Activated CD8-positive, alpha-beta T cell treated with anti-CD3 and anti-CD28 coated beads, Interleukin-2, amount 10 ng/mL, durations not matched to agents 7 days and 5 days (primary cell): ENCODE measurements at regions not wholly inside any gene's neighbourhood (a gene's known extent, or its start where the extent isn't known, plus 50 kb on each side); places are given as distances from the start of the nearest gene placed in this dataset.
"Not testable (repeated sequence)": the region's sequence is repeated elsewhere in the genome, so short reads cannot be mapped to it uniquely, and the experiment has no call there.

Experiments used
- ATAC-seq: fragments of 150-1000 bp; cut with Tn5 transposase; one replicate; pipeline ENCODE4 v1.10.0; 2021; ENCODE audit warnings: moderate library complexity
- CTCF ChIA-PET: fragments of 350-600 bp; sonication (Branson Sonifier 250); formaldehyde crosslinking; loops from one replicate; lab custom pipeline; 2021; ENCODE audit warnings: antibody characterized with exemption; lab: Charles Lee
- POLR2A ChIA-PET: fragments of 350-600 bp; sonication (Branson Sonifier 250); formaldehyde crosslinking; loops from one replicate; lab custom pipeline; 2021; ENCODE audit warnings: antibody characterized with exemption; lab: Charles Lee
- DNase-seq: peaks from one replicate; pipeline ENCODE4 v3.0.0-alpha.2; 2020
- H3K27ac Mint-ChIP-seq: one replicate; pipeline ENCODE4 v1.8.0; 2021; ENCODE audit warnings: mild to moderate bottlenecking, mixed read lengths
- H3K27me3 Mint-ChIP-seq: one replicate; pipeline ENCODE4 v1.8.0; 2021; ENCODE audit warnings: low read depth, mixed read lengths
- H3K36me3 Mint-ChIP-seq: one replicate; pipeline ENCODE4 v1.8.0; 2021; ENCODE audit warnings: low read depth, mixed read lengths
- H3K4me1 Mint-ChIP-seq: one replicate; pipeline ENCODE4 v1.8.0; 2021; ENCODE audit warnings: low read depth, mixed read lengths
- H3K4me3 Mint-ChIP-seq: one replicate; pipeline ENCODE4 v1.8.0; 2021; ENCODE audit warnings: mild to moderate bottlenecking, mixed read lengths
- H3K9me3 Mint-ChIP-seq: one replicate; pipeline ENCODE4 v1.8.0; 2022; ENCODE audit warnings: mixed read lengths; ENCODE audit not compliant: insufficient read depth

DNA sequence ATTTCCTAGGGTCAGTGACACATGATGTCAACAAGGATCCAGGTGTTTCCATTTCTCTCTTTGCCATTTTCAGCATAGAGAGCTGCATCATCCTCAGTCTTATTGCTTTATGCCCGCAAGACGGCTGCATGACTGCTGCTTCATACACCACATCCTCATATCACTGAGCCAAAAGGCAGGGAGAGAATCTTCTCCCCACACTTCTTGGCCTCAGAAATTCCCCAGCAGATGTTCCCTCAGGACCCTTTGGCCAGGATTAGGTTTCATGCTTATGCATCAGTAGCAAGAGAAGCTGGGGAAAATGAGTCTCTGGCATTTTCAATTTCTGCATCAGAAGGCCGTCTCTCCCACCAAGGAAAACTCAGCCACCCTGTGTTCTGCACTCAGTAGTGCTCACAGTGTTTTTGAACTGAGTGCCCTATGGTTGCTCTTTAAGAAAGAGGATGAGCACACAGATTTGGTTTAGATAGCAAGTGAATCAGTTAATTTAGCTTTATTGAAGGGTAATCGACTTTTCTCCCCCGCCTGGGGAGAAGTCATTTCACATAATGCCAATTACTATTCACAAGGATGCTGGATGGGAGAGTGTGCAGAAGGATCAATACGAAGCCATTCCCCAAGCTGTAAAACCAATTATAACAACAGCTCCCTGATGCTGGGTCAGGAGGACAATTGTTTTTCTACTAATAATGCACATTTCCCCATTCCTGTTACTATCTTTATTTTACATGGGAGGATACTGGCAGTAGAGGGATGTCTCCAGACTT lies 360.2 kb downstream of the HHIPL2 start:
- POLR2A ChIA-PET: no interaction called here
- CTCF ChIA-PET: no interaction called here
- Mint-ChIP-seq H3K4me1 (no peaks in the 10 kb centered on the region), H3K9me3 (peaks cover 6% of the 10 kb centered on the region), H3K4me3 (no peak overlapping the region), H3K36me3 (no peaks in the 10 kb centered on the region), H3K27ac (no peak overlapping the region), H3K27me3 (no peaks in the 10 kb centered on the region)
- DNase-seq (no peak), ATAC-seq (no peak)

DNA sequence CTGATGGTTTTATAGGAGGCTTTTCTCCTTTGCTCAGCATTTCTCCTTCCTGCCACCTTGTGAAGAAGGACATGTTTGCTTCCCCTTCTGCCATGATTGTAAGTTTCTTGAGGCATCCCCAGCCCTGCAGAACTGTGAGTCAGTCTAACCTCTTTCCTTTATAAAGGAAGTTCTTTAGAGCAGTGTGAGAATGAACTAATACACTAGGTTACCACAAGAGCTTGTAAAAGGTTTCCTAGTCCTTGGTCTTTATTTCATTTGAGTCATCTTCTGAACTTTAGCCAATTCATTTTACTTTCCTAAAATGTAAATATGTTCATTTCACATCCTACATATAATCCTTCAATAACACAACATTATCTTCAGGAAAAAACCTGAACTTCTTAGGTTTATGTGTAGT lies 365.3 kb downstream of the HHIPL2 start:
- H3K4me3 Mint-ChIP-seq: no peak overlapping the region
- H3K4me1 Mint-ChIP-seq: no peaks in the 10 kb centered on the region
- CTCF ChIA-PET: no interaction called here
- POLR2A ChIA-PET: no interaction called here
- H3K27me3 Mint-ChIP-seq: no peaks in the 10 kb centered on the region
- DNase-seq: no peak
- ATAC-seq: no peak
- peaks cover 10% of the 10 kb centered on the region for H3K9me3 Mint-ChIP-seq
- no peak overlapping the region for H3K27ac Mint-ChIP-seq
- H3K36me3 Mint-ChIP-seq: no peaks in the 10 kb centered on the region

DNA sequence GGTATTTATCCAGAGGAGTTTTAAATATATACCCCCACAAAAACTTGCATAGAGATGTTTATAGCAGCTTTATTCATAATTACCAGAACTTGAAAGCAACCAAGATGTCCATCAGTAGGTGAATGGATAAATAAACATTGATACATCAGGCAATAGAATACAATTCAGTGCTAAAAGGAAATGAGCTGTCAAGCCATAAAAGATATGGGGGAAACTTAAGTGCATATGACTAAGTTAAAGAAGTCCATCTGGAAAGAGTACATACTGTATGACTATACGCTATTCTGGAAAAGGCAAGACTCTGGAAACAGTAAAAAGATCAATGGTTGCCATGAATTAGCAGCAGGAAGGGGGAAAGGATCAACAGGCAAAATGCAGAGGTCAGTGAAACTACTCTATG lies 366.7 kb downstream of the HHIPL2 start:
- H3K27ac Mint-ChIP-seq: no peak overlapping the region
- peaks cover 10% of the 10 kb centered on the region for H3K9me3 Mint-ChIP-seq
- POLR2A ChIA-PET: no interaction called here
- no peaks in the 10 kb centered on the region for H3K27me3 Mint-ChIP-seq
- DNase-seq (no peak), ATAC-seq (no peak)
- H3K4me1 Mint-ChIP-seq: no peaks in the 10 kb centered on the region
- H3K4me3 Mint-ChIP-seq: no peak overlapping the region
- CTCF ChIA-PET: no interaction called here
- no peaks in the 10 kb centered on the region for H3K36me3 Mint-ChIP-seq

DNA sequence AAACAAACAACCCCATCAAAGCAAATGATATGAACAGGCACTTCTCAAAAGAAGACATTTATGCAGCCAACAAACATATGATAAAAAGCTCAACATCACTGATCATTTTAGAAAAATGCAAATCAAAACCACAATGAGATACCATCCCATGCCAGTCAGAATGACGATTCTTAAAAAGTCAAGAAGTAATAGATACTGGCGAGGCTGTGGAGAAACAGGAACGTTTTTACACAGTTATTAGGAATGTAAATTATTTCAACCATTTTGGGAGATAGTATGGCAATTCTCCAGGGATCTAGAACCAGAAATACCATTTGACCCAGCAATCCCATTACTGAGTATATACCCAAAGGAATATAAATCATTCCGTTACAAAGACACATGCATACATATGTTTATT lies 370.4 kb downstream of the HHIPL2 start:
- H3K36me3 Mint-ChIP-seq, H3K4me1 Mint-ChIP-seq, ATAC-seq, DNase-seq, H3K27me3 Mint-ChIP-seq, H3K27ac Mint-ChIP-seq, CTCF ChIA-PET, POLR2A ChIA-PET, H3K4me3 Mint-ChIP-seq: not testable (repeated sequence)
- H3K9me3 Mint-ChIP-seq: peaks cover 12% of the 10 kb centered on the region

DNA sequence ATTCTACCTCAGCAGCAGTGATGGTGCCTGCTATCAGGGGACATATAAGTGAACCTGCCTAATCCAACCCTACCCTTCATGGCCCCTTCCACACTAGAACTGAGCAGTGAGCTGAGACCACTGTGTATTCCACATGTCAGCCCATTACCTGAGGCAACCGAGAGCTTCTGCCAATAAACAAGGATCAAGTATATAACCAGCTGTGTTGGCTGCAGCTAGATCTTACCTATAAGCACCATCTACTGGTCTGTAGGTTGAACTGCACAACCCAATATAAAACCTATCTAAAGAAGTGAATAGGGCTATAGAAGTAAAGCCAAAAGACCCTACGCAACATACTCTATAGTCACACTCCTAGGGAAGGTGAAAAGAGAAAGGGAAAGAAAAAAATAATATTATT lies 376.9 kb downstream of the HHIPL2 start:
- Mint-ChIP-seq H3K4me3 (no peak overlapping the region), H3K9me3 (peaks cover 10% of the 10 kb centered on the region), H3K27ac (no peak overlapping the region), H3K4me1 (no peaks in the 10 kb centered on the region), H3K27me3 (no peaks in the 10 kb centered on the region), H3K36me3 (no peaks in the 10 kb centered on the region)
- ATAC-seq (peak; percentile 49), DNase-seq (no peak)
- POLR2A ChIA-PET: no interaction called here
- CTCF ChIA-PET: interaction anchor here (0.5 to 2.0 kb wide), 4 partner anchors 76 to 693 kb away, joined by 3 to 12 read pairs (median 3); no protein-coding TSS in a partner anchor

DNA sequence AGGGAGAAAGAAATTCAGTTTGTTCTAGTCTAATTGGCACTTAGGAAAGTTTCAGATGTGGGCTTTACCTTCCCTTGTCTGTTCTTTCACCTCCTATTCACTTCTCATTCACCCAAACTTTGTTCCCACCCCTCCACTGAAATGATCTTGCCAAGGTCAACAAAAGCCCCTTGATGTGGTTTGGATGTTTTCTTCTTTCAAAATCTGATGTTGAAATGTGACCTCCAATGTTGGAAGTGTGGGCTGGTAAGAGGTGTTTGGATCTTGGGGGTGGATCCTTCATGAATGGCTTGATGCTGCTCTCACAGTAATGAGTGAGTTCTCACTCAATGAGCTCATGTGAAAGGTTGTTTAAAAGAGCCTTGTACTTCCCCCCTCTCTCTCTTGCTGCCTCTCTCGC lies 379.3 kb downstream of the HHIPL2 start:
- ChIA-PET CTCF (no interaction called here), POLR2A (no interaction called here)
- no peaks in the 10 kb centered on the region for H3K36me3 Mint-ChIP-seq
- no peak overlapping the region for H3K4me3 Mint-ChIP-seq
- H3K4me1 Mint-ChIP-seq: no peaks in the 10 kb centered on the region
- DNase-seq (no peak), ATAC-seq (no peak)
- no peaks in the 10 kb centered on the region for H3K27me3 Mint-ChIP-seq
- H3K9me3 Mint-ChIP-seq: peaks cover 5% of the 10 kb centered on the region
- H3K27ac Mint-ChIP-seq: no peak overlapping the region

DNA sequence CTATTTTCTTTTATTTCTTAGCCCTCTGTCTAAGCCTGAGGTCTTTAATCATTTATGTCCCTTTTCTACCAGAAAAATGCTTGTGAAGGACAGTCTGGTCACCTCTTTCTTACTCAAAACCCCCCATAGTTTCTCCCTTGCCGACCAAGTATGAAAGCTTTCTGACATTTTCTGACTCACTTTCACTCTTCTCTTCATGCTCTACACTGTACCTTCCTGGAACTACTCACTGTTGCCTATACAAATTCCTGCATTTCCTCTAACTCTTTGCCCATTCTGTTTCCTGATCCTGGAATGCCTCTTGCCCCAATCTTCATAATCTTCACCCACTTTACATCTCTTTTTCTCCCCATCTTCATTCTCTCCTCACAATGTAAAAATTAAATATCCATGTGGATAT lies 380.0 kb downstream of the HHIPL2 start:
- ChIA-PET CTCF (no interaction called here), POLR2A (no interaction called here)
- ATAC-seq (no peak), DNase-seq (no peak)
- no peak overlapping the region for H3K4me3 Mint-ChIP-seq
- H3K27me3 Mint-ChIP-seq: no peaks in the 10 kb centered on the region
- H3K36me3 Mint-ChIP-seq: no peaks in the 10 kb centered on the region
- peaks cover 3% of the 10 kb centered on the region for H3K9me3 Mint-ChIP-seq
- no peak overlapping the region for H3K27ac Mint-ChIP-seq
- no peaks in the 10 kb centered on the region for H3K4me1 Mint-ChIP-seq

DNA sequence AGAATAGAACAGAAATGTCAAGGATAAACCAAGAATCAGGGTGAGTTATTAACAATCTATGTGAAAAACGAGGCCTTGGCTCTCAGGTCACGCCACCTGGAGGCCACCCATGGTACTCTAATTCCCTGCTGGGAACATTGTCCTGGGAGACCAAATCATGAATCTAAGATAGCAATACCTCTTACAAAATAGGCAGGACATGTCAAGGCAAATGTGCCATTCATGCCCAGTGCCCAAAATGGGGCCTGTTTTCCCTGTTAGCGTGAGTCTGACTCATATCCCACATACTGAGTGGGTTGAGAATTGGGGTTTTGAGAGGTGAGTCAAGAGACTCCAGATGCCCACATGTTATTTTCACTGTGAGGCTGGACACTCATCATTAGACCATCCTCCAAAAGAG lies 380.8 kb downstream of the HHIPL2 start:
- ATAC-seq: no peak

DNA sequence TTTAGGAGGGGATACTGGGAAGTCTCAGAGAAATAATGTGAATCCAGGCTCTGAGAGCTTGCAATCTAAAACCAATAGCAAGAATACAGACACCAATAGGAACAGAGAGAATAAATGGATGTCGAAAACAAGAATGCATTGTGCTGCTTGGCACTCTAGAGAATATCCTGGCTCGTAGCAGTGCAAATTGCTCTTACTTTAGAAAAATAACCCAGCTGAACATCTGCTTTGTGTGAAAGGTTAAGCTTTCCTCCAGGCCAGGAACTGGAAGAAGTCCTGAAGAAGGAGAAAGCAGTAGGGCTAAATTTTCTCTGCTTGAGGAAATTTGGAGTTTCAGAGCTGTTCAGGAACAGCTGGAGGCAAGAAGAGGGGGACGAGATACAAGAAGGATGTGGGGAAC lies 382.3 kb downstream of the HHIPL2 start:
- no peaks in the 10 kb centered on the region for H3K27me3 Mint-ChIP-seq
- H3K36me3 Mint-ChIP-seq: no peaks in the 10 kb centered on the region

More for the DNA sequence above, 380.8 kb downstream of the HHIPL2 start:
- H3K36me3 Mint-ChIP-seq: no peaks in the 10 kb centered on the region
- H3K27me3 Mint-ChIP-seq: no peaks in the 10 kb centered on the region
- no peaks in the 10 kb centered on the region for H3K9me3 Mint-ChIP-seq
- no peaks in the 10 kb centered on the region for H3K4me1 Mint-ChIP-seq
- H3K27ac Mint-ChIP-seq: no peak overlapping the region
- DNase-seq: no peak
- ChIA-PET CTCF (no interaction called here), POLR2A (no interaction called here)
- no peak overlapping the region for H3K4me3 Mint-ChIP-seq

DNA sequence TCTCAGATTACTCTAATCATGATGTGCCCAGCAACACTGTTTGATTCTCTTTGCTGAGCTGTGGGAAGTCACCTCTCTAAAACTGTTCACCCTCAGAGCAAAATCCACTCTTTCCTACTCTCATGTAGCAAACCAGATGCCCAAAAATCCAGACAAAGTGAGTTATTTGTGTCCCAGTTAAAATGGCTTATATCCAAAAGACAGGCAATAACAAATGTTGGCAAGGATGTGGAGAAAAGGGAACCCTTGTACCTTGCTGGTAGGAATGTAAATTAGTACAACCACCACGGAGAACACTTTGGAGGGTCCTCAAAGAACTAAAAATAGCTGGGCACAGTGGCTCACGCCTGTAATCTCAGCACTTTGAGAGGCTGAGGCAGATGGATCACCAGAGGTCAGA lies 384.0 kb downstream of the HHIPL2 start:
- Mint-ChIP-seq H3K4me1 (no peaks in the 10 kb centered on the region), H3K27me3 (no peaks in the 10 kb centered on the region), H3K36me3 (no peaks in the 10 kb centered on the region), H3K27ac (no peak overlapping the region), H3K9me3 (no peaks in the 10 kb centered on the region), H3K4me3 (no peak overlapping the region)
- DNase-seq: no peak
- ATAC-seq: no peak
- ChIA-PET POLR2A (no interaction called here), CTCF (no interaction called here)

More for the DNA sequence above, 382.3 kb downstream of the HHIPL2 start:
- Mint-ChIP-seq H3K9me3 (no peaks in the 10 kb centered on the region), H3K4me3 (no peak overlapping the region), H3K4me1 (no peaks in the 10 kb centered on the region), H3K27ac (no peak overlapping the region)
- no peak for ATAC-seq
- ChIA-PET CTCF (no interaction called here), POLR2A (no interaction called here)
- DNase-seq: no peak

DNA sequence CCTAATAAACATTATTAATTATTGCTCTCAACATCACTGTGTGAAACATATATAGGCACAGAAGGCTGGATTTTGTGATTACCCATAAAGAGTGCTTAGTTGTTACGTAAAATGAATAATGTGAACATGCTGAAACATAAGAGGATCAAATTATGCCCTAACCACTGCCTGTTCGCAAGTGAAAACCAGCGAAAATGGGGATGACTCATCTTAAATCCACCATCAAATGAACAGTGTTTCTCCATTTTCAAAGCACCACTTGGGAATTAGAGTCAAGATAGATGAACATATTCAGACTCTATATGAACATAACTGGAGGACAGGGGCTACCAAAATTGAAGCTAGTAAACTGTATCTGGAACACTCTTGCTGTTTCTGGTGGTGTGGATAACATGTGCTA lies 386.2 kb downstream of the HHIPL2 start:
- Mint-ChIP-seq H3K9me3 (peaks cover 2% of the 10 kb centered on the region), H3K27me3 (no peaks in the 10 kb centered on the region), H3K4me3 (no peak overlapping the region), H3K36me3 (no peaks in the 10 kb centered on the region), H3K4me1 (no peaks in the 10 kb centered on the region), H3K27ac (no peak overlapping the region)
- POLR2A ChIA-PET: no interaction called here
- no peak for DNase-seq
- CTCF ChIA-PET: no interaction called here
- ATAC-seq: no peak

DNA sequence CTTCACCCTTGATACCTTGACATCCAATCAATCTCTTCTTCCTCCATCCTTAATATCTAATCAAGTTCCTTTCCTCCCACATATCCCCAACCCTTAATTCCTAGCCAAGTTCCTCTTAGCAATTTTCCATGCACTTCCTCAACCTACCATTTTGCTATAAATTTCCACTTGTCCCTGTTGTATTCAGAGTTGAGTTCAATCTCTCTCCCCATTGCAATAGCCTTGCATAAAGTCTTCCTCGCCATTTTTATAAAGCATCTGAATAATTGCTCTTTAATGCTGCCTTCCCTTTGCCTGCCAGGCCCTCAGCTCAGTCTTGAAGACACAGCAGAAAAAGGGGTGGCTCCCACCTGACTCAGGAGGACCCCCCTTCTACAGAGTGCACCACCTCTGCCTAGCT lies 390.3 kb downstream of the HHIPL2 start:
- ChIA-PET POLR2A (no interaction called here), CTCF (no interaction called here)
- H3K4me1 Mint-ChIP-seq: no peaks in the 10 kb centered on the region
- no peak overlapping the region for H3K27ac Mint-ChIP-seq
- H3K4me3 Mint-ChIP-seq: no peak overlapping the region
- H3K36me3 Mint-ChIP-seq: no peaks in the 10 kb centered on the region
- no peaks in the 10 kb centered on the region for H3K27me3 Mint-ChIP-seq
- peaks cover 6% of the 10 kb centered on the region for H3K9me3 Mint-ChIP-seq
- ATAC-seq (no peak), DNase-seq (no peak)

DNA sequence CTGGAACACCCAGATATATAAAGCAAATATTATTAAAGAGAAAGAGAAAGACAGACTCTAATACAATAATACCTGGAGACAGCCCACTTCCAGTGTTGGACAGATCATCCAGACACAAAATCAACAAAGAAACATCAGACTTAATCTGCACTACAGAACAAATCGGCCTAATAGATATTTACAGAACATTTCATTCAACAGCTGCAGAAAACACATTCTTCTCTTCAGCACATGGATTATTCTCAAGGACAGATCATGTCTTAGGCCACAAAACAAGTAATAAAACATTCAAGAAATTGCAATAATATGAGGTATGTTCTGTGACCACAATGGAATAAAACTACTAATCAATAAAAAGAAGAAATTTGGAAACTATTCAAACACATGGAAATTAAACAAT lies 398.3 kb upstream of the DUSP10 start:
- ChIA-PET CTCF (no interaction called here), POLR2A (no interaction called here)
- no peak overlapping the region for H3K27ac Mint-ChIP-seq
- no peaks in the 10 kb centered on the region for H3K36me3 Mint-ChIP-seq
- no peak for ATAC-seq
- peaks cover 4% of the 10 kb centered on the region for H3K27me3 Mint-ChIP-seq
- H3K4me3 Mint-ChIP-seq: no peak overlapping the region
- no peak for DNase-seq
- H3K4me1 Mint-ChIP-seq: no peaks in the 10 kb centered on the region
- no peaks in the 10 kb centered on the region for H3K9me3 Mint-ChIP-seq
